ENCODE measurements at regions not wholly inside any gene's neighbourhood (a gene's known extent, or its start where the extent isn't known, plus 50 kb on each side); places are given as distances from the start of the nearest gene placed in this dataset.
"Not testable (repeated sequence)": the region's sequence is repeated elsewhere in the genome, so short reads cannot be mapped to it uniquely, and the experiment has no call there.

DNA sequence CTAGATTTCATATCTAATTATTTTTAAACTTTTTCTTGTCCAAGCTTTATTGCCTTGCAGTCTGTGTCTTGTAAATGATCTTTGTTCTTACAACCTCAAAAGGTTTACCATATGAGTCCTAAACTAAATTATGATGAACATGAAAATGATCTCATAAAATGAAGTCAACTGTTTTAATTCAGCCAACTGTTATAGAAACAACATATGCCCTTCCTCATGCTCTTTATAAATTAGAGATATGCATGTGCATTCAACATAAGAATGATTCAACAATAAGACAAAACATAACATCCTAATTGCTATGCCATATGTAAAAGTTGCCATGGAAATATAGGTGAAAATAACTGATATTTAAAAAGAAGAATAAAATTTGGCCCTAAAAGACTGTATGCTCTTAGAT lies 774.4 kb downstream of the LUZP2 start:
- H3K36me3 Mint-ChIP-seq = no peaks in the 10 kb centered on the region
- TF ChIP-seq CTCF (conservative IDR thresholded peaks at IDR 0.05) = no peak
- no peak overlapping the region for H3K4me3 Mint-ChIP-seq
- no peak overlapping the region for H3K27ac Mint-ChIP-seq
- no peaks in the 10 kb centered on the region for H3K27me3 Mint-ChIP-seq
- no peaks in the 10 kb centered on the region for H3K4me1 Mint-ChIP-seq (ENCODE audit: unreplicated experiment)
- H3K9me3 Mint-ChIP-seq = no peaks in the 10 kb centered on the region
- no peak for DNase-seq (ENCODE audit: extremely low spot score, unreplicated experiment)

DNA sequence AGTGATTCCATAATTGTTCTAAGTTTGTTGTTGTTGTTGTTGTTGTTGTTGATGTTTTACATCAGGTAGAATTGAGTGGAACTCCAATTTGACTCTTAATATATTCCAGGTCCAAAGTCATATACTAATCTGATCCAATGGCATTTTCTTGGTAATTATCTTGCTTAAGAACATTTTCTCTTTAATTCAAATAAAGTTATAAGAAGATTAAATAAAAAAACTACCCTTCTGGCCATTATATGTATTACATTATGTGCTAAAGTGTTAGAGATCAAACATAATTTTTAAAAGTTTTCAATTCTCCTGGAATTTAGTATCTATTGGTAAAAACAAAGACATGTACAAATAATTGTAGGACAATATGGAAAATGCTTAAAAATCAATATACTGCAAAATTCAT lies 775.4 kb downstream of the LUZP2 start:
- no peak overlapping the region for H3K4me3 Mint-ChIP-seq
- H3K36me3 Mint-ChIP-seq = no peaks in the 10 kb centered on the region
- no peaks in the 10 kb centered on the region for H3K4me1 Mint-ChIP-seq (ENCODE audit: unreplicated experiment)
- no peaks in the 10 kb centered on the region for H3K9me3 Mint-ChIP-seq
- TF ChIP-seq CTCF (conservative IDR thresholded peaks at IDR 0.05) = peak; percentile 60
- no peaks in the 10 kb centered on the region for H3K27me3 Mint-ChIP-seq
- no peak for DNase-seq (ENCODE audit: extremely low spot score, unreplicated experiment)
- H3K27ac Mint-ChIP-seq = no peak overlapping the region

DNA sequence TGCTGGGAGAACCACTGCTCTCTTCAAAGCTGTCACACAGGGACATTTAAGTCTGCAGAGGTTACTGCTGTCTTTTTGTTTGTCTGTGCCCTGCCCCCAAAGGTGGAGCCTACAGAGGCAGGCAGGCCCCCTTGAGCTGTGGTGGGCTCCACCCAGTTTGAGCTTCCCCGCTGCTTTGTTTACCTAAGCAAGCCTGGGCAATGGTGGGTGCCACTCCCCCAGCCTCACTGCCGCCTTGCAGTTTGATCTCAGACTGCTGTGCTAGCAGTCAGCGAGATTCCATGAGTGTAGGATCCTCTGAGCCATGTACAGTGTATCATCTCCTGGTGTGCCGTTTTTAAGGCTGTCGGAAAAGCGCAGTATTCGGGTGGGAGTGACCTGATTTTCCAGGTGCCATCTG lies 784.0 kb downstream of the LUZP2 start:
- not testable (repeated sequence) for H3K36me3 Mint-ChIP-seq; H3K27ac Mint-ChIP-seq; DNase-seq (ENCODE audit: extremely low spot score, unreplicated experiment); H3K4me3 Mint-ChIP-seq; H3K27me3 Mint-ChIP-seq; H3K4me1 Mint-ChIP-seq (ENCODE audit: unreplicated experiment)
- peaks cover 14% of the 10 kb centered on the region for H3K9me3 Mint-ChIP-seq

GRCh38 chr11:25293166-25293565 lies 796.3 kb downstream of the LUZP2 start:
- Mint-ChIP-seq H3K9me3 (no peaks in the 10 kb centered on the region), H3K27me3 (no peaks in the 10 kb centered on the region)

DNA sequence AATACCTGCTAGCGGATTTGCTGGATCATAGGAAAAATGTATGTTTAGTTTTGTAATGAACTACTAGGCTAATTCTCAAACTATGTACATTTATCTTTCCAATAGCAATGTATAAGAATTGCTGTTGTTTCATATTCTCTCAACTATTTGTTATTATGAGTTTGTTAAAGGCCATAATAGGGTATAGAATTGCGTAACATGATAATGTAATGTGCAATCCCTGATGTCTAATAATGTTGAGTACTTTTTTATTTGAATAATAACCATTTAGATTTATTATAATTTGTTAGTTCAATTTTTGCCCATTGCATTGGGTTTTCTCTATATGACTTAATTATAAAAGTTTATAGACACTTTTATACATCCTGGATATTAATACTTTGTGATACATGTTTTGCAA lies 801.6 kb downstream of the LUZP2 start:
- no peaks in the 10 kb centered on the region for H3K4me1 Mint-ChIP-seq (ENCODE audit: unreplicated experiment)
- H3K27me3 Mint-ChIP-seq = no peaks in the 10 kb centered on the region
- TF ChIP-seq CTCF (conservative IDR thresholded peaks at IDR 0.05) = no peak
- H3K27ac Mint-ChIP-seq = no peak overlapping the region
- H3K4me3 Mint-ChIP-seq = no peak overlapping the region
- H3K9me3 Mint-ChIP-seq = no peaks in the 10 kb centered on the region
- no peaks in the 10 kb centered on the region for H3K36me3 Mint-ChIP-seq
- no peak for DNase-seq (ENCODE audit: extremely low spot score, unreplicated experiment)

More at GRCh38 chr11:25293166-25293565, 796.3 kb downstream of the LUZP2 start:
- H3K27ac Mint-ChIP-seq = no peak overlapping the region
- TF ChIP-seq CTCF (conservative IDR thresholded peaks at IDR 0.05) = no peak
- no peak overlapping the region for H3K4me3 Mint-ChIP-seq
- no peaks in the 10 kb centered on the region for H3K36me3 Mint-ChIP-seq
- no peak for DNase-seq (ENCODE audit: extremely low spot score, unreplicated experiment)
- no peaks in the 10 kb centered on the region for H3K4me1 Mint-ChIP-seq (ENCODE audit: unreplicated experiment)

DNA sequence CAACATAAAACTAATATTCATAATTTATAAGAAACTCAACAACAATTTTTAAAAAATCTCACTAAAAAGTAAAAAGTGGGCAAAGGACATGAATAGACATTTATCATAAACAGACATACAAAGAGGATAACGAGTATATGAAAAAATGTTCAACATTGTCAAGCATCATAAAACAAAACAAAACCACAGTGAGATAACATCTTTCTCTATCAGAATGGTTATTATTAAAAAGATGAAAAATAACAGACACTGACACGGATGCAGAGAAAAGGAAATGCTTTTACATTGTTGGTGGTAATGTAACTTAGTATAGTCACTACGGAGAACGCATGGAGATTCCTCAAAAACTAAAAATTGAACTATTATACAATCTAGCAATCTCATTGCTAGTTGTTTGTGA lies 813.0 kb downstream of the LUZP2 start:
- H3K4me1 Mint-ChIP-seq (ENCODE audit: unreplicated experiment) = no peaks in the 10 kb centered on the region
- peaks cover 6% of the 10 kb centered on the region for H3K9me3 Mint-ChIP-seq
- no peak for DNase-seq (ENCODE audit: extremely low spot score, unreplicated experiment)
- H3K4me3 Mint-ChIP-seq = no peak overlapping the region
- H3K36me3 Mint-ChIP-seq = no peaks in the 10 kb centered on the region
- TF ChIP-seq CTCF (conservative IDR thresholded peaks at IDR 0.05) = no peak
- no peaks in the 10 kb centered on the region for H3K27me3 Mint-ChIP-seq
- H3K27ac Mint-ChIP-seq = no peak overlapping the region

Data from type B pancreatic cell (in vitro differentiated cells).